ENCODE measurements at regions not wholly inside any gene's neighbourhood (a gene's known extent, or its start where the extent isn't known, plus 50 kb on each side); places are given as distances from the start of the nearest gene placed in this dataset.

DNA sequence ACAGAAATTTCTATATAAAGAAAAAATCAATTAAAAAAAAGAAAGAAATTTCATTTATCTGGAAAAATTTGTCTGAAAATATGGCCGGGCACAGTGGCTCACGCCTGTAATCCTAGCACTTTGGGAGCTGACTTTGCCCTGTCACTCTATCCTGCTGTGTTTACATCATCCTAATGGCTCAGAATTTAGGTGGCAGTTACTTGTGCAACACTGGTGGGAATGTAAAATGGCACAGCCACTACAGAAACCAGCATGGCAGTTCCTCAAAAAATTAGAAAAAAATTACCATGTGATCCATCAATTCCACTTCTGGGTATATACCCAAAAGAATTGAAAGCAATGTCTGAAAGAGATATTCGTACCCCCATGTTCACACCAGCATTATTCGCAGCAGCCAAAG is 405.2 kb upstream of the AUTS2 start:
- H3K9me3 ChIP-seq (ENCODE audit: insufficient read depth, low read length, severe bottlenecking): no peaks in the 10 kb centered on the region
- no peak overlapping the region for H3K4me2 ChIP-seq (ENCODE audit: insufficient read depth, low read length)
- H3K4me3 ChIP-seq (ENCODE audit: low read depth in 1 of 2, low read length in 2 of 2): no peak overlapping the region
- H3K27me3 ChIP-seq (ENCODE audit: insufficient read depth, low read length, poor library complexity): no peaks in the 10 kb centered on the region
- H3K27ac ChIP-seq (ENCODE audit: low read length): no peak overlapping the region
- H4K20me1 ChIP-seq (ENCODE audit: insufficient read depth, low read length): no peaks in the 10 kb centered on the region
- H3K36me3 ChIP-seq (ENCODE audit: insufficient read depth, low read length): no peaks in the 10 kb centered on the region
- DNase-seq: no peak
- no peaks in the 10 kb centered on the region for H3K79me2 ChIP-seq (ENCODE audit: insufficient read depth, low read length)
- no peak overlapping the region for H2AFZ ChIP-seq (ENCODE audit: low read depth, low read length)
- no peaks in the 10 kb centered on the region for H3K4me1 ChIP-seq (ENCODE audit: insufficient read depth, low read length)
- H3K9ac ChIP-seq (ENCODE audit: low read depth, low read length): no peak overlapping the region
- ATAC-seq (ENCODE audit: insufficient read depth, low read depth): no peak
- no peak for TF ChIP-seq EZH2 (IDR thresholded peaks at IDR 0.05; ENCODE audit: borderline replicate concordance, low read depth, low read length, severe bottlenecking)
- TF ChIP-seq, protein P1, sequence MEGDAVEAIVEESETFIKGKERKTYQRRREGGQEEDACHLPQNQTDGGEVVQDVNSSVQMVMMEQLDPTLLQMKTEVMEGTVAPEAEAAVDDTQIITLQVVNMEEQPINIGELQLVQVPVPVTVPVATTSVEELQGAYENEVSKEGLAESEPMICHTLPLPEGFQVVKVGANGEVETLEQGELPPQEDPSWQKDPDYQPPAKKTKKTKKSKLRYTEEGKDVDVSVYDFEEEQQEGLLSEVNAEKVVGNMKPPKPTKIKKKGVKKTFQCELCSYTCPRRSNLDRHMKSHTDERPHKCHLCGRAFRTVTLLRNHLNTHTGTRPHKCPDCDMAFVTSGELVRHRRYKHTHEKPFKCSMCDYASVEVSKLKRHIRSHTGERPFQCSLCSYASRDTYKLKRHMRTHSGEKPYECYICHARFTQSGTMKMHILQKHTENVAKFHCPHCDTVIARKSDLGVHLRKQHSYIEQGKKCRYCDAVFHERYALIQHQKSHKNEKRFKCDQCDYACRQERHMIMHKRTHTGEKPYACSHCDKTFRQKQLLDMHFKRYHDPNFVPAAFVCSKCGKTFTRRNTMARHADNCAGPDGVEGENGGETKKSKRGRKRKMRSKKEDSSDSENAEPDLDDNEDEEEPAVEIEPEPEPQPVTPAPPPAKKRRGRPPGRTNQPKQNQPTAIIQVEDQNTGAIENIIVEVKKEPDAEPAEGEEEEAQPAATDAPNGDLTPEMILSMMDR (IDR thresholded peaks at IDR 0.05; ENCODE audit: borderline replicate concordance, extremely low read depth, low read length, poor library complexity, severe bottlenecking): no peak

DNA sequence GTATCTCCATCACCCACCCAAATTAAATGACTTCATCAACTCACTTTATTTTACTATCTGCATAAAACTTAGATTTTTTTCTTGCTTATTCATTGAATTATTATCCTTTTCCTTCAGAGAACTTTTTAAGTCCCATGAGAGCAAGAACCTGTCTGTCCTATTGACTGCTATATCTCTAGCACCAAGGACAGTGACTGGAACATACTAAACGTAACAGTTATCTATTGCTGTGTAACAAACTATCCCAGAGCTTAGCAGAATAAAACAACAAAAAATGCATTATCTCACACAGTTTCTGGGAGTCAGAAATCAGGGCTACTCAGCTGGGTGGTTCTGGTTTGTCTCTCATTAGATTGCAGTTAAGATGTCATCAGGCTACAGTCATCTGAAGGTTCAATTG is 401.7 kb upstream of the AUTS2 start:
- Histone ChIP-seq H4K20me1 (ENCODE audit: insufficient read depth, low read length) (no peaks in the 10 kb centered on the region), H3K9ac (ENCODE audit: low read depth, low read length) (no peak overlapping the region), H3K4me2 (ENCODE audit: insufficient read depth, low read length) (no peak overlapping the region), H3K79me2 (ENCODE audit: insufficient read depth, low read length) (no peaks in the 10 kb centered on the region), H3K27me3 (ENCODE audit: insufficient read depth, low read length, poor library complexity) (no peaks in the 10 kb centered on the region), H3K36me3 (ENCODE audit: insufficient read depth, low read length) (no peaks in the 10 kb centered on the region), H3K4me3 (ENCODE audit: low read depth in 1 of 2, low read length in 2 of 2) (no peak overlapping the region), H2AFZ (ENCODE audit: low read depth, low read length) (no peak overlapping the region), H3K4me1 (ENCODE audit: insufficient read depth, low read length) (peaks cover 10% of the 10 kb centered on the region), H3K9me3 (ENCODE audit: insufficient read depth, low read length, severe bottlenecking) (peaks cover 7% of the 10 kb centered on the region), H3K27ac (ENCODE audit: low read length) (no peak overlapping the region)
- no peak for TF ChIP-seq EZH2 (IDR thresholded peaks at IDR 0.05; ENCODE audit: borderline replicate concordance, low read depth, low read length, severe bottlenecking)
- TF ChIP-seq, protein P1 (IDR thresholded peaks at IDR 0.05; ENCODE audit: borderline replicate concordance, extremely low read depth, low read length, poor library complexity, severe bottlenecking): no peak
- DNase-seq (no peak), ATAC-seq (ENCODE audit: insufficient read depth, low read depth) (no peak)

DNA sequence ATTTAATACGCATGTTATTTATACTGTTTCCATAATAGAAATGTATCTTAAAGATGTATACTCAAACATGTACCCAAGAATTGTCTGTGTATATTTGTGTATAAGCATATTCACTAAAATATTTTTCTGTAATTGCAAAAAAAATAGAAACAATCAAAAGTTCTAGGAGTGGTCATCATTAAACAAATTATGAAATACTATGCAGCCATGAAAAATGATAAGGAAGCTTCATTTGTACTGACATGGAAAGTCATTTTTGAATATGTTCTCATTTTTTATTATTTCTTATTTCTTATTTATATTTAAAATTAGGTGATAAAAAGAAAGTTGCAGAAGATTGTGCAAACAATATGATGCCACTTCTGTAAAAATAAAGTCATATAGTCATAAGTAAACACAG is 400.0 kb upstream of the AUTS2 start:
- no peaks in the 10 kb centered on the region for H3K36me3 ChIP-seq (ENCODE audit: insufficient read depth, low read length)
- H3K27me3 ChIP-seq (ENCODE audit: insufficient read depth, low read length, poor library complexity): no peaks in the 10 kb centered on the region
- H3K4me1 ChIP-seq (ENCODE audit: insufficient read depth, low read length): peaks cover 10% of the 10 kb centered on the region
- TF ChIP-seq, protein P1 (IDR thresholded peaks at IDR 0.05; ENCODE audit: borderline replicate concordance, extremely low read depth, low read length, poor library complexity, severe bottlenecking): no peak
- no peak for TF ChIP-seq EZH2 (IDR thresholded peaks at IDR 0.05; ENCODE audit: borderline replicate concordance, low read depth, low read length, severe bottlenecking)
- no peak overlapping the region for H2AFZ ChIP-seq (ENCODE audit: low read depth, low read length)
- no peak for ATAC-seq (ENCODE audit: insufficient read depth, low read depth)
- no peaks in the 10 kb centered on the region for H4K20me1 ChIP-seq (ENCODE audit: insufficient read depth, low read length)
- no peaks in the 10 kb centered on the region for H3K79me2 ChIP-seq (ENCODE audit: insufficient read depth, low read length)
- H3K27ac ChIP-seq (ENCODE audit: low read length): no peak overlapping the region
- H3K4me2 ChIP-seq (ENCODE audit: insufficient read depth, low read length): no peak overlapping the region
- H3K4me3 ChIP-seq (ENCODE audit: low read depth in 1 of 2, low read length in 2 of 2): no peak overlapping the region
- no peak overlapping the region for H3K9ac ChIP-seq (ENCODE audit: low read depth, low read length)
- DNase-seq: no peak
- peaks cover 7% of the 10 kb centered on the region for H3K9me3 ChIP-seq (ENCODE audit: insufficient read depth, low read length, severe bottlenecking)

DNA sequence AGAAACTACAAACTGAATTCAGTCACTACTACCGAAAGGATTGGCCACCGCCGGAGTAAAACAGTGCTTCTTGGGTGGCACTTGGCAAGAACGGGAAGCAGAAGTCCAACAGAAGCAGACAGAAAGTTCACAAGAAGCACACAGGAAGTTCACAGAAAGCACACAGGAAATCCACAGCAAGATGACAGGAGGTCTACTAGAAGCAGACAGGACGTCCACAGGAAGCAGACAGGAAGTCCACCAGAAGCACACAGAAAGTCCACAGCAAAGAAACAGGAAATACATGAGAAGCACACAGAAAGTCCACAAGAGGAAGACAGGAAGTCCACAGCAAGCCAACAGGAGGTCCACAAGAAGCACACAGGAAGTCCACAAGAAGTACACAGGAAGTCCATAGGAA is 399.2 kb upstream of the AUTS2 start:
- Histone ChIP-seq H2AFZ (ENCODE audit: low read depth, low read length) (peak overlapping the region; percentile 19; the same call in 1 of the 2 replicates), H3K36me3 (ENCODE audit: insufficient read depth, low read length) (no peaks in the 10 kb centered on the region), H4K20me1 (ENCODE audit: insufficient read depth, low read length) (no peaks in the 10 kb centered on the region), H3K27me3 (ENCODE audit: insufficient read depth, low read length, poor library complexity) (no peaks in the 10 kb centered on the region), H3K9ac (ENCODE audit: low read depth, low read length) (no peak overlapping the region), H3K4me3 (ENCODE audit: low read depth in 1 of 2, low read length in 2 of 2) (no peak overlapping the region), H3K4me2 (ENCODE audit: insufficient read depth, low read length) (no peak overlapping the region), H3K4me1 (ENCODE audit: insufficient read depth, low read length) (peaks cover 10% of the 10 kb centered on the region), H3K27ac (ENCODE audit: low read length) (peak overlapping the region; percentile 2; the same call in 1 of the 2 replicates), H3K79me2 (ENCODE audit: insufficient read depth, low read length) (no peaks in the 10 kb centered on the region), H3K9me3 (ENCODE audit: insufficient read depth, low read length, severe bottlenecking) (peaks cover 7% of the 10 kb centered on the region)
- ATAC-seq (ENCODE audit: insufficient read depth, low read depth) (peak; percentile 70), DNase-seq (peak; percentile 45)
- TF ChIP-seq, protein P1 (IDR thresholded peaks at IDR 0.05; ENCODE audit: borderline replicate concordance, extremely low read depth, low read length, poor library complexity, severe bottlenecking): no peak
- TF ChIP-seq EZH2 (IDR thresholded peaks at IDR 0.05; ENCODE audit: borderline replicate concordance, low read depth, low read length, severe bottlenecking): no peak

All from DND-41 (cell line).